ENCODE measurements at regions not wholly inside any gene's neighbourhood (a gene's known extent, or its start where the extent isn't known, plus 50 kb on each side); places are given as distances from the start of the nearest gene placed in this dataset.

DNA sequence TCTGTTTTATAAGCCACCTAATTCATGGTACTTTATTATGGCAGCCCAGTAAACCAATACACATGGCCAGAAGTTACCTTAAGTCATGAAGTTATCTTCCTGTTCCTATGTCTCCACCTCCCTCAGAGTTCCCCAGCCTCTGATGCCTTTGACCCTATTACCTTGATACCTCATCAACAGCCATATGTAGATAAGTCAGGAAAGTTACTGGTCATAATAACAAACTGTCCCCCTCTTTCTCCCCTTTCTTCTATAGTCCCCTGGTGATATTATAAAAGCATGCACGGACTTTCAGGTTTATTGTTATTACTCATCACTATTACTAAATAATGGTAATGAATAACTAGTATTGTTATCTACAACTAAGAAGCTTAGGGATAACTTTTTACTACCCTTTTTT lies 168.9 kb upstream of the FER start:
- TF ChIP-seq, protein P1, sequence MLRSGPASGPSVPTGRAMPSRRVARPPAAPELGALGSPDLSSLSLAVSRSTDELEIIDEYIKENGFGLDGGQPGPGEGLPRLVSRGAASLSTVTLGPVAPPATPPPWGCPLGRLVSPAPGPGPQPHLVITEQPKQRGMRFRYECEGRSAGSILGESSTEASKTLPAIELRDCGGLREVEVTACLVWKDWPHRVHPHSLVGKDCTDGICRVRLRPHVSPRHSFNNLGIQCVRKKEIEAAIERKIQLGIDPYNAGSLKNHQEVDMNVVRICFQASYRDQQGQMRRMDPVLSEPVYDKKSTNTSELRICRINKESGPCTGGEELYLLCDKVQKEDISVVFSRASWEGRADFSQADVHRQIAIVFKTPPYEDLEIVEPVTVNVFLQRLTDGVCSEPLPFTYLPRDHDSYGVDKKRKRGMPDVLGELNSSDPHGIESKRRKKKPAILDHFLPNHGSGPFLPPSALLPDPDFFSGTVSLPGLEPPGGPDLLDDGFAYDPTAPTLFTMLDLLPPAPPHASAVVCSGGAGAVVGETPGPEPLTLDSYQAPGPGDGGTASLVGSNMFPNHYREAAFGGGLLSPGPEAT (IDR thresholded peaks at IDR 0.05; ENCODE audit: low read depth) = no peak
- TF ChIP-seq, protein P2, sequence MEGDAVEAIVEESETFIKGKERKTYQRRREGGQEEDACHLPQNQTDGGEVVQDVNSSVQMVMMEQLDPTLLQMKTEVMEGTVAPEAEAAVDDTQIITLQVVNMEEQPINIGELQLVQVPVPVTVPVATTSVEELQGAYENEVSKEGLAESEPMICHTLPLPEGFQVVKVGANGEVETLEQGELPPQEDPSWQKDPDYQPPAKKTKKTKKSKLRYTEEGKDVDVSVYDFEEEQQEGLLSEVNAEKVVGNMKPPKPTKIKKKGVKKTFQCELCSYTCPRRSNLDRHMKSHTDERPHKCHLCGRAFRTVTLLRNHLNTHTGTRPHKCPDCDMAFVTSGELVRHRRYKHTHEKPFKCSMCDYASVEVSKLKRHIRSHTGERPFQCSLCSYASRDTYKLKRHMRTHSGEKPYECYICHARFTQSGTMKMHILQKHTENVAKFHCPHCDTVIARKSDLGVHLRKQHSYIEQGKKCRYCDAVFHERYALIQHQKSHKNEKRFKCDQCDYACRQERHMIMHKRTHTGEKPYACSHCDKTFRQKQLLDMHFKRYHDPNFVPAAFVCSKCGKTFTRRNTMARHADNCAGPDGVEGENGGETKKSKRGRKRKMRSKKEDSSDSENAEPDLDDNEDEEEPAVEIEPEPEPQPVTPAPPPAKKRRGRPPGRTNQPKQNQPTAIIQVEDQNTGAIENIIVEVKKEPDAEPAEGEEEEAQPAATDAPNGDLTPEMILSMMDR (IDR thresholded peaks at IDR 0.05 in 2 of 3, conservative IDR thresholded peaks at IDR 0.05 in 1 of 3; ENCODE audit: control insufficient read depth in 2 of 3, extremely low read depth in 1 of 3, insufficient read depth in 1 of 3, low read depth in 3 of 3, low read length in 3 of 3) = no peak
- TF ChIP-seq EGR1 (IDR thresholded peaks at IDR 0.05; ENCODE audit: borderline replicate concordance in 1 of 2, low read depth in 2 of 2, low read length in 2 of 2) (no peak), FOS (IDR thresholded peaks at IDR 0.05; ENCODE audit: borderline replicate concordance, extremely low read depth, insufficient read length) (no peak), POLR2A (IDR thresholded peaks at IDR 0.05; ENCODE audit: low read depth, low read length) (no peak), NR2C2 (IDR thresholded peaks at IDR 0.05; ENCODE audit: borderline replicate concordance, control insufficient read depth, insufficient read length, low read depth) (no peak), NFIC (IDR thresholded peaks at IDR 0.05; ENCODE audit: low read depth, low read length) (no peak)
- TF ChIP-seq, protein P3, sequence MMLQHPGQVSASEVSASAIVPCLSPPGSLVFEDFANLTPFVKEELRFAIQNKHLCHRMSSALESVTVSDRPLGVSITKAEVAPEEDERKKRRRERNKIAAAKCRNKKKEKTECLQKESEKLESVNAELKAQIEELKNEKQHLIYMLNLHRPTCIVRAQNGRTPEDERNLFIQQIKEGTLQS (IDR thresholded peaks at IDR 0.05; ENCODE audit: borderline replicate concordance, extremely low read depth, low read depth, low read length) = no peak

Data from GM12878 (cell line).